ENCODE measurements at regions not wholly inside any gene's neighbourhood (a gene's known extent, or its start where the extent isn't known, plus 50 kb on each side); places are given as distances from the start of the nearest gene placed in this dataset.

DNA sequence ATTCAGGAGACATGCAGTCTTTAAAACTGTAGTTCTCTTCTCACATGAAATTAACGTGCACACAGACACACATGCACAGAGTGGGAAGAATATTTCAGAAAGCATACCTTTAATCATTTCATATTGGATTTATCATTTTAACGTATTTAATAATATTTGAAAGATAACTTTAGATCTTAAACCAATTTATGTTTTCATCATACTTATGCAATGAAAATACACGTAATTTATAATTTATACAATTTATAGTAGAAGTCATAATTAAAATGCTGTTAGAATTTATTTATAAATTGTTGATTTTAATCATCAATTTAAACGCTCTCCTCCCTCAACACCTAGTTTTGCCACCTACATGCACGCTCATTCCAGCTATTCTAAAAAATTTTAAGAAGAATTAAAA, 894.9 kb upstream of the CTNND2 start:
- H3K9me3 ChIP-seq (ENCODE audit: low read depth) = no peaks in the 10 kb centered on the region
- no peaks in the 10 kb centered on the region for H3K36me3 ChIP-seq
- H3K4me2 ChIP-seq = no peak overlapping the region
- H3K27me3 ChIP-seq = no peaks in the 10 kb centered on the region
- peaks cover 16% of the 10 kb centered on the region for H3K9me3 Mint-ChIP-seq
- no peak overlapping the region for H3K27ac Mint-ChIP-seq
- H3K4me1 ChIP-seq = no peaks in the 10 kb centered on the region
- no peak overlapping the region for H2AFZ ChIP-seq (replicated peaks)
- H3K4me3 Mint-ChIP-seq = no peak overlapping the region
- H3K4me3 ChIP-seq = no peak overlapping the region
- H3K27ac ChIP-seq = no peak overlapping the region
- H3K36me3 Mint-ChIP-seq = no peaks in the 10 kb centered on the region
- H4K20me1 ChIP-seq (ENCODE audit: low read depth) = no peaks in the 10 kb centered on the region
- no peaks in the 10 kb centered on the region for H3F3A ChIP-seq (ENCODE audit: low read depth)
- no peak for TF ChIP-seq EZH2 (IDR thresholded peaks at IDR 0.05)
- no peak for TF ChIP-seq EZH2phosphoT487 (IDR thresholded peaks at IDR 0.05)
- H3K4me1 Mint-ChIP-seq = no peaks in the 10 kb centered on the region
- no peak overlapping the region for H3K9ac ChIP-seq
- H3K79me2 ChIP-seq (ENCODE audit: low read depth) = no peaks in the 10 kb centered on the region
- H3K27me3 Mint-ChIP-seq (ENCODE audit: insufficient read depth, low read depth) = peaks cover 3% of the 10 kb centered on the region
- DNase-seq (ENCODE audit: low spot score) = no peak

DNA sequence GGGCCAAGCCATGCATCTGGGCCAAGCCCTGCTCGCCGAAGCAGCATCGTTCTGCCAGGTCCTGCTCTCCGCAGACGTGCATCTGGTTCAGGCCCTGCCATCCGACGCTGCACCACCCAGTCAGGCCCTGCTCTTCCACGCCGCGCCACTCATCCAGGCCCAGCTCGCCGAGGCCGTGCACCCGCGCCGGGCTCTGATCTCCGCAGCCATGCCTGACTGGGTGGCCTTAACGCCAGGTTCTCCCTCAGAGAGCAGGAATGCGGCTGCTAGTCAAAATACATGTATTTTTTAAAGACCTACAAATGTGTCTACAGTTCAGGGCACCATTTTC, 891.1 kb upstream of the CTNND2 start:
- Histone ChIP-seq H2AFZ (replicated peaks) (no peak overlapping the region), H3K27ac (no peak overlapping the region), H4K20me1 (ENCODE audit: low read depth) (no peaks in the 10 kb centered on the region), H3K36me3 (no peaks in the 10 kb centered on the region), H3F3A (ENCODE audit: low read depth) (no peaks in the 10 kb centered on the region), H3K9me3 (ENCODE audit: low read depth) (no peaks in the 10 kb centered on the region), H3K4me1 (no peaks in the 10 kb centered on the region), H3K79me2 (ENCODE audit: low read depth) (no peaks in the 10 kb centered on the region), H3K27me3 (no peaks in the 10 kb centered on the region), H3K9ac (no peak overlapping the region), H3K4me2 (no peak overlapping the region), H3K4me3 (no peak overlapping the region)
- no peak for TF ChIP-seq EZH2 (IDR thresholded peaks at IDR 0.05)
- TF ChIP-seq, protein P1, sequence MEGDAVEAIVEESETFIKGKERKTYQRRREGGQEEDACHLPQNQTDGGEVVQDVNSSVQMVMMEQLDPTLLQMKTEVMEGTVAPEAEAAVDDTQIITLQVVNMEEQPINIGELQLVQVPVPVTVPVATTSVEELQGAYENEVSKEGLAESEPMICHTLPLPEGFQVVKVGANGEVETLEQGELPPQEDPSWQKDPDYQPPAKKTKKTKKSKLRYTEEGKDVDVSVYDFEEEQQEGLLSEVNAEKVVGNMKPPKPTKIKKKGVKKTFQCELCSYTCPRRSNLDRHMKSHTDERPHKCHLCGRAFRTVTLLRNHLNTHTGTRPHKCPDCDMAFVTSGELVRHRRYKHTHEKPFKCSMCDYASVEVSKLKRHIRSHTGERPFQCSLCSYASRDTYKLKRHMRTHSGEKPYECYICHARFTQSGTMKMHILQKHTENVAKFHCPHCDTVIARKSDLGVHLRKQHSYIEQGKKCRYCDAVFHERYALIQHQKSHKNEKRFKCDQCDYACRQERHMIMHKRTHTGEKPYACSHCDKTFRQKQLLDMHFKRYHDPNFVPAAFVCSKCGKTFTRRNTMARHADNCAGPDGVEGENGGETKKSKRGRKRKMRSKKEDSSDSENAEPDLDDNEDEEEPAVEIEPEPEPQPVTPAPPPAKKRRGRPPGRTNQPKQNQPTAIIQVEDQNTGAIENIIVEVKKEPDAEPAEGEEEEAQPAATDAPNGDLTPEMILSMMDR (IDR thresholded peaks at IDR 0.05) = no peak
- no peak for TF ChIP-seq EZH2phosphoT487 (IDR thresholded peaks at IDR 0.05)
- H3K27me3 Mint-ChIP-seq (ENCODE audit: insufficient read depth, low read depth) = peaks cover 3% of the 10 kb centered on the region
- no peak for DNase-seq (ENCODE audit: low spot score)
- no peaks in the 10 kb centered on the region for H3K4me1 Mint-ChIP-seq
- H3K4me3 Mint-ChIP-seq = no peak overlapping the region
- no peaks in the 10 kb centered on the region for H3K36me3 Mint-ChIP-seq
- H3K9me3 Mint-ChIP-seq = peaks cover 21% of the 10 kb centered on the region
- H3K27ac Mint-ChIP-seq = no peak overlapping the region

DNA sequence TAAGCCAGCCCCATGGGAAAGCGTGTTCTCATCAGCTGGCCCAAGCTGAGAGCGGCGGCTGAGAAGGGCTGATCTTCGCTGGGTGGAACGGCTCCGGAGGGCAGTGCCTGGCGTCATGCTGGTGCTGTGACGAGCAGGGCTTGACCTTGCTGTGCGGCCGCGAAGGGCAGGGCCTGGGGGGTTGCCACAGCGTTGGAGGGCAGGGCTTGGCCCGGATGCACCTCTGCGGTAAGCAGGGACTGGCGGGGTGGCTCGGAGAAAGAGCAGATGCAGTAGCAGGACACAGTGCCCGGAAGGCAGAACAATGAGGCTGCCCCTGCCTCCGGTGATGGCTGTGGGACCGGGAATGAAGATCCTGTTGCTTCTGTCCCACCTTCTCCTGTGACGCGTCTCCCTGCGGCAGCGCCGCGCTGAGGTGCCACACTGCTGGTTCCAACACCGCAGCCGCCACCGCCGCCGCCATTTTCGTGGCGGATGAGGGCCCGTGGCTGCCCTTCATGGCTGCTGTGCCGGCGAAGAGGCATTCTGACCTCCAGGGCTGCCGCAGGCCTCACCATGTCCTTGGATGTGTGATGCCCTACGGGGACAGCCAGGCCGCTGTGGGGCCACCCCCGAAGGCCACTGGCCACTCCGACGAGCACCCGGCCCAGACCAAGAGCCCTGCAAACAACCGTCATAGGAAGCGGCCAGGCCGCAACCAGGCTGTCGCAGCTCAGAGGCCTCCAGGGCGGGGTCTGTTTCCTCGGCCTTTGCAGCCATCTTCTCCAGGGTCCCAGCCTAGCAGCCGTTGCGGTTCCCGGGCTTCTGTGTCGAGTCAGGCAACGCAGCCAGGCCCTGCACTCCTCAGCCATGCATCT, 890.5 kb upstream of the CTNND2 start:
- Histone ChIP-seq H3K36me3 (no peaks in the 10 kb centered on the region), H3K9ac (no peak overlapping the region), H3K9me3 (ENCODE audit: low read depth) (no peaks in the 10 kb centered on the region), H3F3A (ENCODE audit: low read depth) (no peaks in the 10 kb centered on the region), H3K4me3 (no peak overlapping the region), H3K27ac (no peak overlapping the region), H3K4me2 (no peak overlapping the region), H4K20me1 (ENCODE audit: low read depth) (no peaks in the 10 kb centered on the region), H3K79me2 (ENCODE audit: low read depth) (no peaks in the 10 kb centered on the region), H3K27me3 (no peaks in the 10 kb centered on the region), H2AFZ (replicated peaks) (no peak overlapping the region), H3K4me1 (no peaks in the 10 kb centered on the region)
- H3K9me3 Mint-ChIP-seq = peaks cover 21% of the 10 kb centered on the region
- peaks cover 3% of the 10 kb centered on the region for H3K27me3 Mint-ChIP-seq (ENCODE audit: insufficient read depth, low read depth)
- TF ChIP-seq, protein P1 (IDR thresholded peaks at IDR 0.05) = no peak
- TF ChIP-seq EZH2phosphoT487 (IDR thresholded peaks at IDR 0.05) = no peak
- no peak for TF ChIP-seq EZH2 (IDR thresholded peaks at IDR 0.05)
- H3K4me1 Mint-ChIP-seq = no peaks in the 10 kb centered on the region
- DNase-seq (ENCODE audit: low spot score) = no peak
- H3K4me3 Mint-ChIP-seq = no peak overlapping the region
- H3K27ac Mint-ChIP-seq = no peak overlapping the region
- H3K36me3 Mint-ChIP-seq = no peaks in the 10 kb centered on the region

DNA sequence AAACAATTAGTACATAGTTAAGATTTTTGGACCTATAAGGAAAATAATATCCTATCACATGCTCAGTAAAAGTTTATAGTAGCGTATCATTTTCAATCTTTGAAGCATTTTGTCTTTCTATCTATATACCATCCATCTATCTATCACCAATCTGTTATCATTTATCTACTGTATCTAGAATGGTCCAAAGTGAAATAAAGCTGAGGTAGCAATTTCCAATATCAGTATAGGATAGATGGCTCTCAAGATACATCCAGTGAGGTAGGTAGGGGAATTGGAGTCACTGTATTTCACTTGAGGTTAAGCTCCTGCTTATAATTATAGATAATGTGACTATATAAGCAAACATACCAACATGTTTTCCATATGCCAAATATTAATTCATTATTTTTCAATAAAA, 889.1 kb upstream of the CTNND2 start:
- Histone ChIP-seq H3K27ac (no peak overlapping the region), H3K9ac (no peak overlapping the region), H3F3A (ENCODE audit: low read depth) (no peaks in the 10 kb centered on the region), H4K20me1 (ENCODE audit: low read depth) (no peaks in the 10 kb centered on the region), H2AFZ (replicated peaks) (no peak overlapping the region), H3K4me1 (no peaks in the 10 kb centered on the region), H3K36me3 (no peaks in the 10 kb centered on the region), H3K4me2 (no peak overlapping the region), H3K27me3 (no peaks in the 10 kb centered on the region), H3K9me3 (ENCODE audit: low read depth) (no peaks in the 10 kb centered on the region), H3K4me3 (no peak overlapping the region), H3K79me2 (ENCODE audit: low read depth) (no peaks in the 10 kb centered on the region)
- no peaks in the 10 kb centered on the region for H3K36me3 Mint-ChIP-seq
- no peaks in the 10 kb centered on the region for H3K4me1 Mint-ChIP-seq
- H3K27me3 Mint-ChIP-seq (ENCODE audit: insufficient read depth, low read depth) = peaks cover 3% of the 10 kb centered on the region
- peaks cover 21% of the 10 kb centered on the region for H3K9me3 Mint-ChIP-seq
- H3K27ac Mint-ChIP-seq = no peak overlapping the region
- no peak overlapping the region for H3K4me3 Mint-ChIP-seq
- TF ChIP-seq EZH2phosphoT487 (IDR thresholded peaks at IDR 0.05) (no peak), EZH2 (IDR thresholded peaks at IDR 0.05) (no peak)
- TF ChIP-seq, protein P1 (IDR thresholded peaks at IDR 0.05) = no peak
- DNase-seq (ENCODE audit: low spot score) = no peak
